Activated CD8-positive, alpha-beta T cell treated with anti-CD3 and anti-CD28 coated beads for 36 hours (primary cell): ENCODE measurements at regions not wholly inside any gene's neighbourhood (a gene's known extent, or its start where the extent isn't known, plus 50 kb on each side); places are given as distances from the start of the nearest gene placed in this dataset.

Experiments
- ATAC-seq: fragments of 200-7000 bp; cut with Tn5 transposase; one replicate; pipeline ENCODE4 v1.10.0; 2021; ENCODE audit warnings: mild to moderate bottlenecking, moderate library complexity
- CTCF ChIA-PET: fragments of 350-600 bp; sonication (Branson Sonifier 250); formaldehyde crosslinking; loops from one replicate; lab custom pipeline; 2021; ENCODE audit warnings: antibody characterized with exemption; lab: Charles Lee
- POLR2A ChIA-PET: fragments of 350-600 bp; sonication (Branson Sonifier 250); formaldehyde crosslinking; loops from one replicate; lab custom pipeline; 2021; ENCODE audit warnings: antibody characterized with exemption; lab: Charles Lee
- DNase-seq: peaks from one replicate; pipeline ENCODE4 v3.0.0-alpha.2; 2020
- H3K27ac Mint-ChIP-seq: one replicate; pipeline ENCODE4 v1.8.0; 2021; ENCODE audit warnings: mild to moderate bottlenecking, mixed read lengths
- H3K27me3 Mint-ChIP-seq: one replicate; pipeline ENCODE4 v1.8.0; 2021; ENCODE audit warnings: mixed read lengths
- H3K36me3 Mint-ChIP-seq: one replicate; pipeline ENCODE4 v1.8.0; 2021; ENCODE audit warnings: low read depth, mixed read lengths
- H3K4me1 Mint-ChIP-seq: one replicate; pipeline ENCODE4 v1.8.0; 2021; ENCODE audit warnings: low read depth, mixed read lengths
- H3K4me3 Mint-ChIP-seq: one replicate; pipeline ENCODE4 v1.8.0; 2021; ENCODE audit warnings: mild to moderate bottlenecking, moderate library complexity, mixed read lengths
- H3K9me3 Mint-ChIP-seq: one replicate; pipeline ENCODE4 v1.8.0; 2021; ENCODE audit warnings: mixed read lengths
- CTCF ChIP-seq: fragments of 200-600 bp; IDR thresholded peaks from one replicate; pipeline ENCODE4 v1.8.0; 2022; ENCODE audit warnings: antibody characterized with exemption, mild to moderate bottlenecking
- intact Hi-C: fragments of 100-400 bp; cut with micrococcal nuclease; formaldehyde crosslinking; loops from one replicate; pipeline ENCODE4 v1.10.0; 2022

GRCh38 chr5:2029206-2029605, 146.5 kb upstream of the IRX4 start:
- CTCF ChIA-PET, result no interaction called here
- Mint-ChIP-seq H3K36me3 (no peaks in the 10 kb centered on the region), H3K4me1 (no peaks in the 10 kb centered on the region), H3K4me3 (no peak overlapping the region), H3K27ac (no peak overlapping the region), H3K27me3 (peaks cover 36% of the 10 kb centered on the region), H3K9me3 (peaks cover 3% of the 10 kb centered on the region)
- POLR2A ChIA-PET, result no interaction called here
- no peak for ATAC-seq
- intact Hi-C loops, result no loop called here
- no peak for TF ChIP-seq CTCF
- no peak for DNase-seq

GRCh38 chr5:2027790-2028189, 145.1 kb upstream of the IRX4 start:
- Mint-ChIP-seq H3K4me3 (no peak overlapping the region), H3K9me3 (peaks cover 2% of the 10 kb centered on the region), H3K27me3 (peaks cover 29% of the 10 kb centered on the region), H3K36me3 (no peaks in the 10 kb centered on the region), H3K4me1 (no peaks in the 10 kb centered on the region), H3K27ac (no peak overlapping the region)
- DNase-seq (no peak), ATAC-seq (no peak)
- no peak for TF ChIP-seq CTCF
- ChIA-PET POLR2A (no interaction called here), CTCF (no interaction called here)
- intact Hi-C loops, result no loop called here

GRCh38 chr5:2024986-2025721, 142.4 kb upstream of the IRX4 start:
- TF ChIP-seq CTCF, result no peak
- DNase-seq, result no peak
- no peak for ATAC-seq
- Mint-ChIP-seq H3K9me3 (peaks cover 2% of the 10 kb centered on the region), H3K36me3 (no peaks in the 10 kb centered on the region), H3K4me1 (no peaks in the 10 kb centered on the region), H3K27me3 (peaks cover 23% of the 10 kb centered on the region), H3K4me3 (no peak overlapping the region), H3K27ac (no peak overlapping the region)
- POLR2A ChIA-PET, result no interaction called here
- intact Hi-C loops, result no loop called here
- CTCF ChIA-PET, result interaction anchor here (0.8 kb wide), 1 partner anchor 14 kb away, joined by 3 read pairs; no protein-coding TSS in a partner anchor

- intact Hi-C loops, result no loop called here
- no peaks in the 10 kb centered on the region for H3K4me1 Mint-ChIP-seq
- ATAC-seq (no peak), DNase-seq (no peak)
- ChIA-PET POLR2A (no interaction called here), CTCF (no interaction called here)
- no peak for TF ChIP-seq CTCF
- H3K36me3 Mint-ChIP-seq, result no peaks in the 10 kb centered on the region
- peaks cover 15% of the 10 kb centered on the region for H3K27me3 Mint-ChIP-seq
- no peak overlapping the region for H3K4me3 Mint-ChIP-seq
- no peaks in the 10 kb centered on the region for H3K9me3 Mint-ChIP-seq
- H3K27ac Mint-ChIP-seq, result no peak overlapping the region
Measured at GRCh38 chr5:2023196-2023595, 140.5 kb upstream of the IRX4 start.

GRCh38 chr5:2022436-2022835, 139.7 kb upstream of the IRX4 start:
- no peak for TF ChIP-seq CTCF
- Mint-ChIP-seq H3K4me3 (no peak overlapping the region), H3K36me3 (no peaks in the 10 kb centered on the region), H3K27ac (no peak overlapping the region), H3K4me1 (no peaks in the 10 kb centered on the region), H3K27me3 (peaks cover 13% of the 10 kb centered on the region), H3K9me3 (no peaks in the 10 kb centered on the region)
- POLR2A ChIA-PET, result no interaction called here
- CTCF ChIA-PET, result no interaction called here
- DNase-seq, result no peak
- intact Hi-C loops, result no loop called here
- no peak for ATAC-seq
